22Rv1 (cell line): ENCODE measurements at regions not wholly inside any gene's neighbourhood (a gene's known extent, or its start where the extent isn't known, plus 50 kb on each side); places are given as distances from the start of the nearest gene placed in this dataset.

Experiments
- H3K27ac ChIP-seq: fragments of 450-650 bp; 2 replicates; pipeline ENCODE4 v1.5.1; 2017
- CTCF ChIP-seq: fragments of 450-650 bp; IDR thresholded peaks from 2 replicates; pipeline ENCODE4 v1.5.1; 2017; ENCODE audit warnings: mild to moderate bottlenecking
- ZFX ChIP-seq: fragments of 450-650 bp; IDR thresholded peaks from 2 replicates; pipeline ENCODE4 v1.6.1; 2017; ENCODE audit warnings: antibody characterized with exemption, borderline replicate concordance

- TF ChIP-seq ZFX: no peak
- no peak for TF ChIP-seq CTCF
- H3K27ac ChIP-seq: no peak overlapping the region
These were observed 91.0 kb downstream of the SCG2 start for GRCh38 chr2:223511168-223511567.

- TF ChIP-seq ZFX (no peak), CTCF (no peak)
- H3K27ac ChIP-seq: no peak overlapping the region
These were observed 88.2 kb downstream of the SCG2 start for GRCh38 chr2:223513771-223514455.

- TF ChIP-seq ZFX: no peak
- TF ChIP-seq CTCF: no peak
- no peak overlapping the region for H3K27ac ChIP-seq
These were observed 82.7 kb downstream of the SCG2 start for GRCh38 chr2:223519471-223519870.

GRCh38 chr2:223522796-223523195 lies 79.4 kb downstream of the SCG2 start:
- TF ChIP-seq CTCF (no peak), ZFX (no peak)

GRCh38 chr2:223523551-223524001 lies 78.6 kb downstream of the SCG2 start:
- no peak overlapping the region for H3K27ac ChIP-seq

More at GRCh38 chr2:223522796-223523195, 79.4 kb downstream of the SCG2 start:
- no peak overlapping the region for H3K27ac ChIP-seq

GRCh38 chr2:223524066-223524465 lies 78.1 kb downstream of the SCG2 start:
- TF ChIP-seq CTCF (no peak), ZFX (no peak)

More at GRCh38 chr2:223523551-223524001, 78.6 kb downstream of the SCG2 start:
- no peak for TF ChIP-seq ZFX

GRCh38 chr2:223526106-223526505 lies 76.1 kb downstream of the SCG2 start:
- no peak overlapping the region for H3K27ac ChIP-seq
- TF ChIP-seq ZFX (no peak), CTCF (no peak)

More at GRCh38 chr2:223524066-223524465, 78.1 kb downstream of the SCG2 start:
- H3K27ac ChIP-seq: no peak overlapping the region

- H3K27ac ChIP-seq: no peak overlapping the region
- TF ChIP-seq CTCF (no peak), ZFX (no peak)
These were observed 74.1 kb downstream of the SCG2 start for GRCh38 chr2:223528036-223528435.
